AG09319 (cell line): ENCODE measurements at regions not wholly inside any gene's neighbourhood (a gene's known extent, or its start where the extent isn't known, plus 50 kb on each side); places are given as distances from the start of the nearest gene placed in this dataset.
"Not testable (repeated sequence)": the region's sequence is repeated elsewhere in the genome, so short reads cannot be mapped to it uniquely, and the experiment has no call there.

Experiments used
- DNase-seq: peaks from one replicate; pipeline ENCODE4 v3.0.0-alpha.2; 2010; ENCODE audit warnings: low read depth; ENCODE audit errors: extremely low read depth
- TF ChIP-seq, protein P1 (sequence below): IDR thresholded peaks from 2 replicates; pipeline ENCODE4 v1.5.1; 2011; ENCODE audit warnings: low read depth, mild to moderate bottlenecking, inconsistent platforms, low read length, moderate library complexity

DNA sequence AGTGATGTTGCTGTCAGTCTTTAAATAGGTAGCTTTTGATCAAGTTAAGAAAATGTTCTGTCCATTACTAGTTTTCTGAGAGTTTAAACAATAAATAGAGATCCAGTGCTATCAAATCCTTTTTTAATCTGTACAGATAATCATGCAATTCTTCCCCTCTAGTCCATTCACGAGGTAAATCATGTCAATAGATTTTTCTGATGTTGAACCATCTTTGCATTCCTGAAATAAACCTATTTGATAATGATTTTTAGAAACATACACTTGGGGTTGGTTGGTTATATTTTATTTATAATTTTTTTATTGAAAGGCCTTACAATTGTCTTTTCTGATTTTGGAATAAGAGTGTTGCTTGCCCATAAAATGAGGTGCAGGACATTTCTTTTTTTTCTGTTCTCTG, 95.0 kb downstream of the FAM53A start:
- DNase-seq = no peak
- TF ChIP-seq, protein P1, sequence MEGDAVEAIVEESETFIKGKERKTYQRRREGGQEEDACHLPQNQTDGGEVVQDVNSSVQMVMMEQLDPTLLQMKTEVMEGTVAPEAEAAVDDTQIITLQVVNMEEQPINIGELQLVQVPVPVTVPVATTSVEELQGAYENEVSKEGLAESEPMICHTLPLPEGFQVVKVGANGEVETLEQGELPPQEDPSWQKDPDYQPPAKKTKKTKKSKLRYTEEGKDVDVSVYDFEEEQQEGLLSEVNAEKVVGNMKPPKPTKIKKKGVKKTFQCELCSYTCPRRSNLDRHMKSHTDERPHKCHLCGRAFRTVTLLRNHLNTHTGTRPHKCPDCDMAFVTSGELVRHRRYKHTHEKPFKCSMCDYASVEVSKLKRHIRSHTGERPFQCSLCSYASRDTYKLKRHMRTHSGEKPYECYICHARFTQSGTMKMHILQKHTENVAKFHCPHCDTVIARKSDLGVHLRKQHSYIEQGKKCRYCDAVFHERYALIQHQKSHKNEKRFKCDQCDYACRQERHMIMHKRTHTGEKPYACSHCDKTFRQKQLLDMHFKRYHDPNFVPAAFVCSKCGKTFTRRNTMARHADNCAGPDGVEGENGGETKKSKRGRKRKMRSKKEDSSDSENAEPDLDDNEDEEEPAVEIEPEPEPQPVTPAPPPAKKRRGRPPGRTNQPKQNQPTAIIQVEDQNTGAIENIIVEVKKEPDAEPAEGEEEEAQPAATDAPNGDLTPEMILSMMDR = no peak

DNA sequence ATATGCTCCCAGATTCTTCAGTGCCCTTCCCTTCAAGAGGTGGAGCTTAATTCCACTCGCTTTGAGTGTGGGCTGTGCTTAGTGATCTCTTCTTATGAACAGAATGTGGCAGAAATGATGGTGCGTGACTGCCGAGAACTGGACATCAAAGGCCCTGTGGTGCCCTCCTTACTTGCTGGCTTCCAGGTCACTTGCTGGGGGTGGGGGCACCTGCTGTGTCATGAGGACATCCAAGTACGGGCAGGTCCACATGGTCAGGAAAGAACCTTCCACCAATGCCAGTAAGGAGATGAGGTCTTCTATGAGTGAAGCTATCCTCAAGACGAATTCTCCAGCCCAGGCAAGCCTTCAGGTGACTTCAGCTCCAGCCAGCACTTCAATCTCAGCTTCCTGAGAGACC, 95.8 kb downstream of the FAM53A start:
- no peak for DNase-seq
- TF ChIP-seq, protein P1 = no peak

DNA sequence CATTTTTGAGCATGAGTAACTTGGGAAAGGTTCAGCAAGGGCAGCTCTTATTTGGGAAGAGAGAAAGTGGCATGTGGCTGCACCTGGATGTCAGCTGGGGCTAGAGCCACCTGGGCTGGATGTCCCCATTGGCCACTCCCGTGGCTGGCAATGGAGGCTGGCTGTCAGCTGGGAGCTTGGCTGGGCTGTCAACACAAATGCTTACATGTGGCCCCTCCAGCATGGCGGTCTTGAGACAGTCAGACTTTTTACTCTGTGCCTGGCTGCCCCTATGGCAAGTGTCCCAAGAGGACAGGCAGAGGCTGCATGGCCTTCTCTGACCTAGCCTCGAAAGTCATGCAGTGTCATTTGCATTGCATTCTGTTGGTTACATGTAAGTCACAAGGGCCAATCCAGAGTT, 99.6 kb downstream of the FAM53A start:
- DNase-seq = no peak
- TF ChIP-seq, protein P1 = no peak

DNA sequence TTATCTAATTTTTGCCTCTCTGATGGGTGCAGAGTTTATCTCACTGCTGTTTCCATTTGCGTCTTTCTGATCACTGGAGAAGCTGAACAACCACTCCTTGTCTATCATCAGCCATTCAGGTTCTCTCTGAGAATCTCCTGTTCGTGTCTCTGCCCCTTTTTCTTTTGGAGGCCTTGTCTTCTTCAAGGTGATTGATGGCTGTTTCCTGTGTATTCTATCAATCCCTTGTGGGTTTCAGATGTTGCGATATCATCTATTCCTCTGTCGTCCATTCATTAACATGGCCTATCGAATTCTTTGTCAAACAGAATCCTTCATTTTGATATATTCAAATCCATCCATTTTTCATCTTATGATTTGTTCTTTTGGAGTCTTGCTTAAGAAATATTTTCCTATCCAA, 100.3 kb downstream of the FAM53A start:
- DNase-seq = no peak
- TF ChIP-seq, protein P1 = no peak

DNA sequence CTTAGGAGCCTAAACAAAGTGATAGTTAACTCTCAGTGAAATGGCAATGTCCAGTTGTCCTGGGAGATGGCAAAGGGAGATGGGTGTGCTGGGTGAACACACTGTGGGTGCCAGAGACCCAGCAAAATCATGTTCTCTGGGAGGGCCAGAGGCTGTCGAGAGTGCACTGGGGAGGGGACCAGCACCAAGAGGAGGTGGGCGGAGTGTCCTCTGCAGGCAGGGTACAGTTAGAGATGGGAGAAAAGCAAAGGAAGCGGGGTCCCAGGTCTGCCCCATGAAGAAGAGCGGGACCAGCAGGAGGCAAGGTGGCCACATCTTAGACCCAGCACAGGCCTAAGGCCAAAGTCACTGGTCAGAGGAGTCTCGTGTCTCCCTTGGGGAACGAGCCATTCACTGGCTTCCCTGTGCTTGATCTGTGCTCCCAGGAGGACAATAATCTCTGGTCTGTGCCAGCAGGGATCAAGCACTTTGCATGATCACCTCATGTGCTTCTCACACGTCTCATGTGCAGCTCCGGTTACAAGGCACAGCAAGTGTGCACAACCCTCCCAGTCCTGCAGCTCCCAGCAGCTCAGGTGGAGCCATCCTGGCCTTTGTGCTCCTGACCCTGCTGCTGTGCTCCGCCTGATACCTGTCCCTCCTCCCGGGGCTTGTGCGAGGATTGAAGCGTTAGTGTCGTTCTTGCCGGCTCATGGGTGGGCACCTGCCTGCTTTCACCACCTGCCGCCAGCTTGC, 100.9 kb downstream of the FAM53A start:
- DNase-seq = no peak
- TF ChIP-seq, protein P1 = no peak

DNA sequence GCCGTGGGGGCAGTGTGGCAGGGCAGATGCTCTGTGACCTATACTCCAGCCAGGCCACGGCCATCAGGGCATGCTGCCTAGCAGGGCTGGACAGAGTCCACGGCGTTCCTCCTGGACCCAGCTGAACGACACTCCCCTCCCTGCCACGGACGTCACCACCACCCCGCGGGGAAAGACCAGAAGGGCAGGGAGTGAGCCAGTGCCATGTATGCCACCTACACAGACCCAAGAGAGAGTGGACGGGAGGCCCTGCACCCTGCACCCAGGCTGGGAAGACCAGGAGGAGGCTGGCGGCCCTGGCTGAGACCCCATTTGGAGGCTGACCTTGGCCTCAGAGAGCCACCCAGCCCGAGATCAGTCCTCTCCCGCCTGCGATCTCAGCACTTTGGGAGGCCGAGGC, 101.9 kb downstream of the FAM53A start:
- DNase-seq = no peak
- TF ChIP-seq, protein P1 = no peak

DNA sequence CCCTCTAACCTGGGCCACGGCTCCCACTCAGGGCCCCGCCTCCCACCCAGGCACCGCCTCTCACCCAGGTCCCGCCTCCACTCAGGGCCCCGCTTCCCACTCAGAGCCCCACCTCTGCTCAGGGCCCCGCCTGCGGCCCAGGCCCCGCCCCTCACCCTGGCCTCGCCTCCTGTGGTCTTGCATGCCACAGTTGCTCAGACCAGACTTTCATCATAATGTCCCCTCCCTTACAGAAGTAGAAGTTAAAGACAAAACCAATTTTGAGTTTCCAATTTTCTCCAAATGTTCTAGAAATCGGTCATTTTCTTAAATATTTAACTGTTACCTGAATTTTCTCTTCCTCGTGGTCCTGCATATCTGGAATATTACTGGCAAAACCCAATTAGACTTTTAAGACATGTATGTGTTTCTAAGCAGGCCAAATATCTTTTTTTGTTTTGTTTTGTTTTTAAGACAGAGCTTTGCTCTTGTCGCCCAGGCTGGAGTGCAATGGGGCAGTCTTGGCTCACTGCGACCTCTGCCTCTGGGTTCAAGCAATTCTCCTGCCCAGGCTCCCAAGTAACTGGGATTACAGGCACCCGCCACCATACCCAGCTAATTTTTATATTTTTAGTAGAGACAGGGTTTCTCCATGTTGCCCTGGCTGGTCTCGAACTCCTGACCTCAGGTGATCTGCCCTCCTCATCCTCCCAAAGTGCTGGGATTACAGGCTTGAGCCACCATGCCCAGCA, 102.8 kb downstream of the FAM53A start:
- peak; percentile 86 for DNase-seq

DNA sequence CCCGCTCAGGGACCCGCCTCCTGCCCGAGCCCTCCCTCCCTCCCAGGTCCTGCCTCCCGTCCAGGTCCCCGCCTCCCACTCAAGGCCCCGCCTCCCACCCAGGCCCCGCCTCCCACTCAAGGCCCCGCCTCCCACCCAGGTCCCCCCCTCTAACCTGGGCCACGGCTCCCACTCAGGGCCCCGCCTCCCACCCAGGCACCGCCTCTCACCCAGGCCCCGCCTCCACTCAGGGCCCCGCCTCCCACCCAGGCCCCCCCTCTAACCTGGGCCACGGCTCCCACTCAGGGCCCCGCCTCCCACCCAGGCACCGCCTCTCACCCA, 103.5 kb downstream of the FAM53A start:
- not testable (repeated sequence) for DNase-seq
